GM21423 (cell line): ENCODE measurements at regions not wholly inside any gene's neighbourhood (a gene's known extent, or its start where the extent isn't known, plus 50 kb on each side); places are given as distances from the start of the nearest gene placed in this dataset.
"Not testable (repeated sequence)": the region's sequence is repeated elsewhere in the genome, so short reads cannot be mapped to it uniquely, and the experiment has no call there.

Experiments used
- ATAC-seq: cut with Tn5 transposase; IDR thresholded peaks from one replicate; pipeline ENCODE4 v1.9.1; 2021; ENCODE audit warnings: mild to moderate bottlenecking, moderate library complexity; ENCODE audit not compliant: unreplicated experiment

DNA sequence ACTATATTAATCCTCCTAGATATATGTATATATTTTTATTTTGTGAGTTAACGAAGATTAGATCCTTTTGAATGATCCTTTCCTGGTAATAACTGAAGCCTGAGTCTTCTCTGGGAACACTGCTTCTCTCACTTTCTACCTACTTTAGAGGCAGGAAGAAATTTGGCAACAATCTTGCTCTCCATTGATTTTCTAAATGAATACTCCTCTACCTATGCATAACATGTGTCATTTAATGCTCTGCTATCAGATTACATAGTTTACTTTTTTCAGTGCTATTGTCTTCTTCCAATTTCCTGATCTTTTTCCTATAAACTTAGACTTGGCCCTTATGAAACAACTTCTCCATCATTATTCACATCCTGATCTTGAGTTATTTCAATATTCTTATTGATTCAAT is 60.4 kb upstream of the PDHA2 start:
- ATAC-seq, result no peak

- no peak for ATAC-seq
Observed at GRCh38 chr4:95778666-95779065, 61.2 kb upstream of the PDHA2 start.

GRCh38 chr4:95770605-95771004 is 69.3 kb upstream of the PDHA2 start:
- ATAC-seq, result not testable (repeated sequence)

DNA sequence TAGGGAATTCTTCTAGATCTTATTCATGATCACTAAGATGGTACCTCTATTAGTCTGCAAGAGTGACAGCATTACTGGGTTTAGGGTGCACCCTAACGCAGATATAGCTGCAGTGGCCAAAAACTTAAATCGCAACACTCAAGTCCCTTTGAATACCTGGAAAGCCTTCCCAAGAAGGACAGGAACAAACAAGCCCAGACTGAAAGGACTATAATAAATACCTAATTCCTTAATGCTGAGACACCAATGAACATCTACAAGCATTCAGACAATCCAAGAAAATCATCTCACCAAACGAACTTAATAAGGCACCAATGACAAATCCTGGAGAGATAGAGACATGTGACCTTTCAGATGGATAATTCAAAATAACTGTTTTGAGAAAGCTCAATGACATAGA is 74.9 kb upstream of the PDHA2 start:
- no peak for ATAC-seq

DNA sequence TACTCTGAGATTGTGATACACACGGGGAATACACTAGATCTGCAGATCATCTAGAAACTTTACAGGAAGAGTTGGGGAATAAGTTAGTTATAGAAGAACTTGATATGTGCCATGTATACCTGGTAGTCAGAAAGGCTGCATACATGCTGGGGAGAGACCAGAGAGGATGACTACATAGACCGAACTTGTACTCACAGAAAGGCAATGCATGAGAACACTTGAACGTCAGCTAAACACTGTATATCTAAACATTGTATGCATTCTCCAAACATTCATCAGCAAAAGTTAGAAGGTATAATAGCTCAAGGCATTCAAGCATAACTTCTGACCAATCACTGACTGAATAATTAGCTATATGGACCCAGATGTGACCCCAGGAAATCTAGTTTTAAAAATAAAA is 78.0 kb upstream of the PDHA2 start:
- ATAC-seq, result no peak

- ATAC-seq, result no peak
Observed at GRCh38 chr4:95761426-95761825, 78.5 kb upstream of the PDHA2 start.

DNA sequence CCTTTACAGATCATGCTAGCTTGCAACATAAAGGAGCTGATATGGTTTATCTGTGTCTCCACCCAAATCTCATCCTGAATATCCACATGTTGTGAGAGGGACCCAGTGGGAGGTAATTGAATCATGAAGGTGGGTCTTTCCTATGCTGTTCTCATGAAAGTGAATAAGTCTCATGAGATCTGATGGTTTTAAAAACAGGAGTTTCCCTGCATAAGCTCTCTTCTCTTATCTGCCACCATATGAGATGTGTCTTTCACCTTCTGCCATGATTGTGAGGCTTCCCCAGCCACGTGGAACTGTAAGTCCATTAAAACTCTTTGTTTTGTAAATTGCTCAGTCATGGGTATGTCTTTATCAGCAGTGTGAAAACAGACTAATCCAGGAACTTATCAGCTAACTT is 79.2 kb upstream of the PDHA2 start:
- not testable (repeated sequence) for ATAC-seq

DNA sequence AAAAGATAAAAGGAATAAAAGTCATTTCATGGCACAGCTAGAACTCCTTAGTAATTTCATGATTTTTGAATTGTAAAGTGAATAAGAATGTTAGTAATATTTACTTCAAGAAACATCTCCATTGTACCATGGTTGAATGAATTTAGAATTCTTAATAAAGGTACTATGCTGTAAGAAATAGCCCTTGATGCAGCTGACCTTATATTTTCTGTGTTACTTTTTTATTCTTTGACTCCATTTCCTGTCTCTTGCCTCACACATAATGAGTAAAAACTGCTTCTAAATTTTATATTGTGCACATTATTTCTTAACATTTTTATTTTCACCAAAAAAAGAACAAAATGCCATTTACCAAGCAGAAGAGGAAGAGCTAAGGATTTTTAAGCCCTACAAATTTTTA is 81.9 kb upstream of the PDHA2 start:
- ATAC-seq, result no peak

- no peak for ATAC-seq
Observed at GRCh38 chr4:95754667-95755066, 85.2 kb upstream of the PDHA2 start.

- no peak for ATAC-seq
Observed at GRCh38 chr4:95749204-95749603, 90.7 kb upstream of the PDHA2 start.

DNA sequence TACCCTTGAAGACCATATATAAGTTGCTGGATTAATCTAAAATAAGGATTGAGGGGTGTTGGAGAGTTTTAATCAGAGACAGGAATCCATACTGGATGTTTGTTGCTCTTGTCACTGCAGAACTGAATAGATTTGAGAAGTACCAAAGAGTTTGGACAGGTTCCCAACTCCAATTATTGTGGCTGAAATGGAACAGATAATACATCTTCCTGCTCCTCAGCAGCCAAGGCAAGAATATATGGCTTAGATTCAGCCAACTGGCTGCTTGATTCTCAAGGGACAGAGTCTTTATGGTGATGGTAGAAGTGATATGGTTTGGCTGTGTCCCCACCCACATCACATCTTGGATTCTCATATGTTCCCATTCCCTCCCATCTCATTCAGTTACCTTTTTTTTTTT is 97.0 kb upstream of the PDHA2 start:
- no peak for ATAC-seq

- ATAC-seq, result no peak
Observed at GRCh38 chr4:95742179-95742578, 97.7 kb upstream of the PDHA2 start.

- ATAC-seq, result no peak
Observed at GRCh38 chr4:95732061-95732460, 107.8 kb upstream of the PDHA2 start.

- ATAC-seq, result no peak
Observed at GRCh38 chr4:95729596-95729995, 110.3 kb upstream of the PDHA2 start.

DNA sequence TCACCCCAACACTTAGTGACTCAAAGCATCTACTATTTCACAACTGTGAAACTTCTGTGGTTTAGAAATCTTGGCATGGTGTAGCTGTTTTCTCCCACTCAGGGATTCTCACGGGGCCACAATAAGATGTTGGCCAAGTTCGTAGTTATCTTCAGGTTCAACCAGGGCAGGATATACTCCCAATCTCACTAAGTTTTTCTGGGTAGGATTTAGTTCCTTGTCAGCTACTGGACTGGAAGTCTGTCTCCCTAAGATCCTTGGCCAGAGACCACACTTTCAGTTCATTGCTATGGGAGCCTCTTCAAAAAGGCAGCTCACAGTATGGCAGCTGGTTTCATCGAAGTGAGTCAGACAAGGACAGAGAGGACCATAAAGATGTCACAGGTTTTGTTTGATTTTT is 111.7 kb upstream of the PDHA2 start:
- no peak for ATAC-seq

DNA sequence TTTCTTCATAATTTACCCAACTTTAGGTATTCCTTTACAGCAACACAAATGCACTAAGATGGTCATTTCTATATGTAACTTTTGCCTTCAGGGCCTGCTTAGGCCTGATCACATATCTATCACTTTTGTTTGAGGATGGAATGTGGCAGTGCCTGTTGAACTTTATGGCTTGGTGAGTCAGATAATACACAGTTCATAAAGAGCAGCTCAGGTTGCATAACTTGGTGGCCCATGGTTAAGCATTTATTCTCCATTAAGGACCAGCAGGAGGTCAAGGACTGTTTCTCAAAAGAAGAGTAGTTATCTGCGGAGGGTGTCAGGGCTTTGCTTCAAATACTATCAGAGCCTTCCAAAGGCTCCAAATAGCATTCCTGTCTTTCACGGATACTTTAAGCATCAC is 124.1 kb upstream of the PDHA2 start:
- no peak for ATAC-seq

GRCh38 chr4:95714571-95714970 is 125.3 kb upstream of the PDHA2 start:
- ATAC-seq, result no peak

GRCh38 chr4:95705323-95705722 is 134.6 kb upstream of the PDHA2 start:
- no peak for ATAC-seq

DNA sequence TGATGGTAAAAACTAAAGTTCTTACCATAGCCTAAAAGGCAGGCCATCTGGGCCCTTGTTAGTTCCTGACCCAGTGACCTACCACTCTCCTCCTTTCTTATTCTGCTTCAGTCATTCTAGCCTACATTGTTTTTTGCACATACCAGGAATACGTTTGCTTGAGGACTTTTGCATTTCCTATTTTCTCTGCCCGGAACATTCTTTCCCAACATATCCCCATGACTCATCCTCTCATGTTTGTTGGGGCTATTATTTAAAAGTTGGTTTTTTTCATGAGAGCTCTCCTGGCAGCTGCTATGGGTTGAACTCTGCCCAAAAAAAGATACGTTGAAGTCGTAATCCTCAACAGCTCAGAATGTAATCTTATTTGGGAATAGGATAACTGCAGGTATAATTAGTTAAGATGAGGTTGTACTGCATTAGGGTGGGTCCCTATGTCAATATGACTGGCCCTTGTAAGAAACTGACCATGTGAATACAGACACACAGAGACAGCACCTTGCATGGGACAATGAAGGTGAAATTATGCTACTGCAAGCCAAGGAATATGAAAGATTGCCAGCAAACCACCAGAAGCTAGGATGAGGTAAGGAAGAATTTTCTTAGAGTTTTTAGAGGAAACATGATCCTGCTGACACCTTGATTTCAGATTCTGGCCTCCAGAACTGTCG is 138.3 kb upstream of the PDHA2 start:
- ATAC-seq, result no peak

DNA sequence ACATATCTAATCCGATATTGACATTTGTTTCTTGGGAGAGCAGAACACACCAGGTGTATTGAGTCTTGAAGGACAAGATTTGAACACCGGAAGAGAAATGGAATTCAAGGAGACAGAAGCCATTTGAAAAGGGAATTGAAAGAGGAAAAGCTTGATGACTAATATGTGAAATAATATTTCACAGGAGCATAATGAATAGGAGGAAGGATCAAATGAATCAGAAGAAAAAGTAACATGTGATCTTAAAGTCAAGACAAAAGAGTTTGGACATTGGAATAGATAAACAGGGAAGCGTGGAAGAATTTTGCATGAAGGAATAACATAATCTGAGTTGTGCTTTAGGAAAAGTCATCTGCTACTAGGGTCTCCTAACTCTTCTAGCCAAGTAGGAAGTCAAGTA is 145.5 kb upstream of the PDHA2 start:
- no peak for ATAC-seq

GRCh38 chr4:95693594-95693993 is 144.8 kb upstream of the UNC5C start:
- ATAC-seq, result no peak

DNA sequence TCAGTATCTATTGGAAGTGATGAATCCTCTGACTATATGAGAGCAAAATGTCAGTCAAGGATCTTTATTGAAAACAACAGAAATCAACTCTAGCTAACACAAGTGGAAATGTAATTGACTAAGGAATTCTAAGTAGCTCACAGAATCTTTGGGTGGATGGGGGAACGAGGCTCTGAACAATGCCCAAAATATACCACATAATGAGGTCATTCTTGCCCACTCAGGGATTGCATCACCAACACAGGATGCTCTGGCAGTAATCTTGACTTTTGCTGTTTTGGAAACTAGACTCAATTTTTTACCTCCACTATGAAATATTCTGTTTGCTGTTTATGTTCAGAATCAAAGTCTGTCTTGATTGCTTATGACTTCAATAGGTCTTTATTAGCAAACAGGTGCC is 127.4 kb upstream of the UNC5C start:
- ATAC-seq, result no peak

- no peak for ATAC-seq
Observed at GRCh38 chr4:95675623-95676022, 126.8 kb upstream of the UNC5C start.
